ENCODE measurements at regions not wholly inside any gene's neighbourhood (a gene's known extent, or its start where the extent isn't known, plus 50 kb on each side); places are given as distances from the start of the nearest gene placed in this dataset.

DNA sequence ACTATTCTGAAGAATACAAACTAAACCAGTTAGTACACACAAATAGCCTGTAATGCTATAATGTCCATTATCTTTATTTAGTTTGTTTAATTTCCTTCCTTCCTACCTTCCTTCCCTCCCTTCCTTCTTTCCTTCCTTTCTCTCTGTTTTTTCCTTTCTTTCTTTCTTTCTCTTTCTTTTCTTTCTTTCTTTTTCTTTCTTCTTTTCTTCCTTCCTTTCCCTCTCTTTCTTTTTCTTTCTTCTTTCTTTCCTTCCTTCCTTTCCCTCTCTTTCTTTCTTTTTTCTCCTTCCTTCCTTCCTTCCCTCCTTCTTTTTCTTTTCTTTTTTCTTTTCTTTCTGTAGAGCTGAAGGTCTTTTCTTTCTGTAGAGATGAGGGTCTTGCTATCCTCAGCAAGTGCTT lies 131.2 kb downstream of the TMEM30B start:
- Histone ChIP-seq H3K4me3 (no peak overlapping the region), H3K27me3 (replicated peaks in 1 of 7) (no peaks in the 10 kb centered on the region), H3K27ac (no peak overlapping the region), H3K4me1 (no peaks in the 10 kb centered on the region), H3K9me3 (peaks cover 0 to 6% (median 4%) of the 10 kb centered on the region in 8 donors), H3K36me3 (no peaks in the 10 kb centered on the region)
- TF ChIP-seq POLR2AphosphoS5 (IDR thresholded peaks at IDR 0.05) (no peak), POLR2A (IDR thresholded peaks at IDR 0.05) (no peak)
- TF ChIP-seq, protein P1, sequence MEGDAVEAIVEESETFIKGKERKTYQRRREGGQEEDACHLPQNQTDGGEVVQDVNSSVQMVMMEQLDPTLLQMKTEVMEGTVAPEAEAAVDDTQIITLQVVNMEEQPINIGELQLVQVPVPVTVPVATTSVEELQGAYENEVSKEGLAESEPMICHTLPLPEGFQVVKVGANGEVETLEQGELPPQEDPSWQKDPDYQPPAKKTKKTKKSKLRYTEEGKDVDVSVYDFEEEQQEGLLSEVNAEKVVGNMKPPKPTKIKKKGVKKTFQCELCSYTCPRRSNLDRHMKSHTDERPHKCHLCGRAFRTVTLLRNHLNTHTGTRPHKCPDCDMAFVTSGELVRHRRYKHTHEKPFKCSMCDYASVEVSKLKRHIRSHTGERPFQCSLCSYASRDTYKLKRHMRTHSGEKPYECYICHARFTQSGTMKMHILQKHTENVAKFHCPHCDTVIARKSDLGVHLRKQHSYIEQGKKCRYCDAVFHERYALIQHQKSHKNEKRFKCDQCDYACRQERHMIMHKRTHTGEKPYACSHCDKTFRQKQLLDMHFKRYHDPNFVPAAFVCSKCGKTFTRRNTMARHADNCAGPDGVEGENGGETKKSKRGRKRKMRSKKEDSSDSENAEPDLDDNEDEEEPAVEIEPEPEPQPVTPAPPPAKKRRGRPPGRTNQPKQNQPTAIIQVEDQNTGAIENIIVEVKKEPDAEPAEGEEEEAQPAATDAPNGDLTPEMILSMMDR (IDR thresholded peaks at IDR 0.05 in 8 of 11, conservative IDR thresholded peaks at IDR 0.05 in 3 of 11): no peak
- intact Hi-C loops (cut with DNase I; ENCODE audit: low total_unique reads): no loop called here
- DNase-seq: no peak

DNA sequence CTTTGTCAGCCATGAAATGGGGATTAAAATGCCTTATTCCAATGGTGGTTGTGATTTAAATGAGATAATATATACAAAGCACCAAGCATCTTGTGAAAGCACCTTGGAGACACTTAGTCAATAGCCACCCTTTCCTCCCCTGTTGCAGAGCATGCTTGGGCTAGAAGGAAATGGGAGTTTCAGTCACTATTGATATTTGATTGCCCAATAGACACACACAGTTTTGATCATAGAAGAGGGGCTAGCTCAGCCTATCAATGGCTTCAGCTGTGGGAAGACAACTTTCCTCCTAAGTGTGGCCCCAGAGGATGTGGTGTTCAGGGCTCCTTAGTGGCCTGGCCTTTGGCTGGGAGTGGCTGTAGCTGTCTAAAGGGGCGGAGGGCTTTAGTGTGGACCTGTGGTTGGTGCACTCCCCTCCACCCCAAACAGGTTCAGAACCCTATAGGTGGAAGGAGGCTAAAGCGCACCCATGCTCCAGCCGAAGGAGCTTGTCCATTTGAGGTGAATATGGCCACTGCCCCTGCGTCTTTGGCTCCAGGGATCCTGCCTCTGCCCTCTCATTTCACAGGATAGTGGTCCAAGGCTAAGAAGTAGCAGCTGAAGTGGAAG lies 132.3 kb downstream of the TMEM30B start:
- intact Hi-C loops (cut with DNase I; ENCODE audit: low total_unique reads): no loop called here
- no peak overlapping the region for H3K27ac ChIP-seq

DNA sequence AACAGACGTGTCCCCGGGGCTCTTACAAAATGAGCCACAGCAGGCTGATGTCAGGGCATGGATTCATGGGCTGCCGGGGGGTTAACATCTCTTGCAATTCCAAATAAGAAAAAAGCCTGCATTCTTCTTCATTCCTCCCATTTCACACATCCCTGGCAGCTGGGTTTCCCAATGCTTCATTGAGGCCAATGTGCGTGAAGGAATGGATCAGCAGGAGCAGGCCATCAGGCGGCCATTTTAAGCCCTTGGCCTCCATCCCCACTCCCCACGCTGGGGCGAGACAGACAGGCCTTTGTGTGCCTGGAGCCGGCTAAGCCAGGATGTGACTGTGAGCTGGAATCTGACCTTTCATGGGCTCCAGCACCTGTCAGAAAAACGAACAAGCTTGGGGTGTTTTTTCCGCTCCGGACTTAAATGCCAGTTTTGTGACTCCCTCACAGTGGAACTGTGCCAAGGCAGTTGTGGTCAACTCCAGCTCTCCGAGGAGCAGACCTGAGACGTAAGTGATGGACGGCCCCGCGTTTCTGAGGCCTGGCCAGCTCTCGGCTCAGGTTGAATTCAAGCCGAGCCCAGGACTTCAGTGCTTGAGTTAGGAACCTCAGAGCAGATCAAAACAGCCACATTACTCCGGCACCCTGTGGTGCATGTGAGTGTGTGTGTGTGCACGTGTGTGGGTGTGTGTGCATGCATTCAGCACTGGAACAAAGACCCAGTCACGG lies 133.1 kb downstream of the TMEM30B start:
- DNase-seq: no peak
- 80 to 88% (median 84%) methylated on average over 17 to 21 of the region's 21 CpGs for WGBS, 5 donors
- no peaks in the 10 kb centered on the region for H3K4me1 ChIP-seq
- no peak overlapping the region for H3K4me3 ChIP-seq
- H3K27me3 ChIP-seq (replicated peaks in 1 of 7): no peaks in the 10 kb centered on the region
- H3K9me3 ChIP-seq: peaks cover 0 to 26% (median 23%) of the 10 kb centered on the region in 8 donors
- intact Hi-C loops (cut with DNase I; ENCODE audit: low total_unique reads): no loop called here
- no peak overlapping the region for H3K27ac ChIP-seq
- no peaks in the 10 kb centered on the region for H3K36me3 ChIP-seq
- TF ChIP-seq, protein P1 (IDR thresholded peaks at IDR 0.05 in 8 of 11, conservative IDR thresholded peaks at IDR 0.05 in 3 of 11): no peak
- TF ChIP-seq POLR2AphosphoS5 (IDR thresholded peaks at IDR 0.05): no peak

More for the DNA sequence above, 132.3 kb downstream of the TMEM30B start:
- DNase-seq: no peak
- WGBS, 5 donors: 86 to 99% (median 88%) methylated on average over 4 of the region's 4 CpGs
- Histone ChIP-seq H3K36me3 (no peaks in the 10 kb centered on the region), H3K9me3 (peaks cover 0 to 17% (median 15%) of the 10 kb centered on the region in 8 donors), H3K4me1 (no peaks in the 10 kb centered on the region), H3K27me3 (replicated peaks in 1 of 7) (no peaks in the 10 kb centered on the region), H3K4me3 (no peak overlapping the region)
- TF ChIP-seq POLR2AphosphoS5 (IDR thresholded peaks at IDR 0.05) (no peak), POLR2A (IDR thresholded peaks at IDR 0.05) (no peak)

DNA sequence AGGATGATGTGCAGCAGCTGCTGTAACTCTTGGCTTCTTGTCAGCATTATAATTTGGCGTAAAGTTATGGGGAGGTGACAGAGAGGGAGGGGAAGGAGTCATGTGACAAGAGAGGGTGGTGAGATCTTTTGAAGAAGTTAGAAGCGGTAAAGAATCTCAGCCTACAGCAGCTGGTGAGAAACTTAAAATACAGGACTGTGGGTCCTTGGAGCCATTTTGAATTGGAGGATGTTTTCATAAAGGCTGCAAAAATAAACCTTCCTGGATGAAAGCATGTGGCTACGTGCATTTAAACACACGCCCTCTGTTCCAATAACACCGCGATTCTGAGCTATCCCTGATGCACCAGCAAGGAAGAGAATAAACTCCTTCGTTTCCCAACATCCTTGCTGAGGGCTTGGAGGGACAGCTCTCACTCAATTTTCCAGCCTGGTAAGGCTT lies 133.7 kb downstream of the TMEM30B start:
- Histone ChIP-seq H3K9me3 (peaks cover 0 to 28% (median 23%) of the 10 kb centered on the region in 8 donors), H3K36me3 (no peaks in the 10 kb centered on the region), H3K27ac (no peak overlapping the region), H3K27me3 (replicated peaks in 1 of 7) (no peaks in the 10 kb centered on the region), H3K4me1 (no peaks in the 10 kb centered on the region), H3K4me3 (no peak overlapping the region)
- WGBS, 5 donors: 62 to 76% (median 74%) methylated on average over 7 of the region's 7 CpGs
- intact Hi-C loops (cut with DNase I; ENCODE audit: low total_unique reads): no loop called here
- TF ChIP-seq POLR2AphosphoS5 (IDR thresholded peaks at IDR 0.05) (no peak), POLR2A (IDR thresholded peaks at IDR 0.05) (no peak)
- TF ChIP-seq, protein P1 (IDR thresholded peaks at IDR 0.05 in 8 of 11, conservative IDR thresholded peaks at IDR 0.05 in 3 of 11): no peak
- no peak for DNase-seq

All from spleen (tissue), 11 donors.